NCI-H1092 treated with DMSO at 0.1 percent for 48 hours (cell line): ENCODE measurements at regions not wholly inside any gene's neighbourhood (a gene's known extent, or its start where the extent isn't known, plus 50 kb on each side); places are given as distances from the start of the nearest gene placed in this dataset.

Source experiments
- DNase-seq: peaks from one replicate; lab custom pipeline; 2025; lab: John Stamatoyannopoulos, UW

- no peak for DNase-seq
Observed at GRCh38 chr5:3654515-3654914, 58.9 kb downstream of the IRX1 start.

- no peak for DNase-seq
Observed at GRCh38 chr5:3656803-3657202, 61.2 kb downstream of the IRX1 start.

- no peak for DNase-seq
Observed at GRCh38 chr5:3657364-3658022, 61.9 kb downstream of the IRX1 start.

DNA sequence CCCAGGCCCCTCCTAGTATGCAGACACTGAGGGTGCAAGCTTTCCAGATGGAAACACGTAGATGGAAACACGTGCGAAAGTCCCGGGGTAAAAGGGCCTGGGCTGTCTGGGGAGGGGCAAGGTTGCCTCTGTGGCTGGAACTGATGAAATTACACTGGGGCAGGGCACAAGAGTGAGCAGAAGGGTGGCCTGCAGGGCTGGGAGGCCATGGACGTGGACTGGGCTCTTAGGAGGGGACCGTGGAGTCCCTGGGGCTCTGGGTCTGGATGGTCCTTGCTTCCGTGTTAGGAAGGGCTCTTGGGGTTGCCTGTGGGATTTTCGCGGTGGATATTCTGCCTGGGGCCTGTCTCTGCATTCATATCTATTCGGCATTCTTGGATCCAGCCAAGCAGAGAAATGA is 63.3 kb downstream of the IRX1 start:
- no peak for DNase-seq

DNA sequence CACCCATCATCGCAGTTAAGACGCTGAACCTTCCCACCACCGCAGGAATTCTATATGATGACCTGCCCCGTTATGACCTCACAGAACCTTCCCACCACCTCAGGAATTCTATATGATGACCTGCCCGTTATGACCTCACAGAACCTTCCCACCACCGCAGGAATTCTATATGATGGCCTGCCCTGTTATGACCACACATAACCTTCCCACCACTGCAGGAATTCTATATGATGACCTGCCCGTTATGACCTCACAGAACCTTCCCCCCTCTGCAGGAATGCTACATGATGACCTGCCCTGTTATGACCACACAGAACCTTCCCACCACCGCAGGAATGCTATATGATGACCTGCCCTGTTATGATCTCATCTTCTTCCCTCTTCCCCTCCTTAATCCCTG is 64.3 kb downstream of the IRX1 start:
- DNase-seq, result no peak

DNA sequence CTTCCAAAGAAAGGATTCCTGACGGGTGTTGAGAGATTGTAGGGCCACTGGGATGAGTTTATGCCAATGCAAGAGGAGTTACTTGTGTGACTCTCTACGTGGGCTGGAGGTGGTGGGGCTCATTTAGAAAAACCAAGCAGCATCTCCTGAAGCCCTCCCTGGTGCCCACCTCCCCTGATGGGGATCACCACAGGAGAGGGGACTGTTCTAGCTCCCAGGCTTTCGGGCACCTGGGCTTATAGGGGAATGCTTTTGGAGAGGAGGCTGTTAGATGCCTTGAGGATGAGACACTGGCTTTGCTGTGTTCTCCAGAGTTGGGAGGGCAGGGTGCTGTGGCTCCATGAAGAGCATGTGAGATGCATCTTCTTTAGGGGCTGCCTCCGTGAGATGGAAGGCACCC is 65.0 kb downstream of the IRX1 start:
- no peak for DNase-seq

DNA sequence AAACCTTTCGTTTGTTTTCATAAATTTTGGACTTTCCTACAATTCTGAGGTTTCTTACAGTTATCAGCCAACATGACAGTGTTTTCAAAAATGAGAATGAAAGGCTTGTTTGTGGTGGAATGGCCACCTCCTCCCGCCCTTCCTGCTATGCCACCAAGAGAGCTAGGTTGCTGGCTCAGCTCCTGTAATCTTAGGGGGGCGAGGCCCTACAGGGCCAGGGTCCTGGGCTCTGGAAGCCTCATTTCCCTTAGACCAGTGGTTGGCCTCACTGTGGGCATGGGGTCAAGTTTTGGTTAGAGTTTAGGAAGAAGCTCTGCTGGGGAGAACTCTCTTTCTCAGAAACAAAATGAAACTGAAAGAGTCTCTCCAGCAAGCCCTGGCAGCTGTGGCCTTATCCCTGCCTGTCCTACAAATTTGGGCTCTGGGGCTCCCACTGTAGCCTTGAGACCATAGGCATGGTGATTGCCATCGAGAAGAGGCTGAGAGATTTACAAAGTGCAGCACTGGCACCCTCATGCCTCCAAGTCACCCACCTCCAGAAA is 66.2 kb downstream of the IRX1 start:
- no peak for DNase-seq

GRCh38 chr5:3662344-3662743 is 66.7 kb downstream of the IRX1 start:
- no peak for DNase-seq

DNA sequence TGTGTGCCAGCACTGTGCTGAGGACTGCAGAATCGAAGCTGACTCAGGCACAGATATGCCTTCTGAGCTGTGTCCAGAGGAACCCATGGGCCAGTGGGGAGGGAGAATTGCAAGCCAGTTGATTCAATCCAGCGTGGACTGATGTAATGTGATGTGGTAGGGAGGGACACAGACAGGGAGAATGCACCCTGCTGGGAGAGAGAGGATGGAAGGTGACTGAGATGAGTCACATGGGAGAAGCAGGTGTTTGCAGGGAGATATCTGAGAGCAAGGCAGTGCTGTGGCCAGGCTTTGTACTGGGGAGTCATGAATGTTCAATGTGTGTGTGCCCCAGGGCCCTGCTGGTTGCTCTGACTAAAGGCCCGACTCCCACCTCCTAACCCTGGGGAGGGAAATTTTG is 75.7 kb downstream of the IRX1 start:
- DNase-seq, result no peak

- DNase-seq, result no peak
Observed at GRCh38 chr5:3678801-3679200, 83.2 kb downstream of the IRX1 start.

DNA sequence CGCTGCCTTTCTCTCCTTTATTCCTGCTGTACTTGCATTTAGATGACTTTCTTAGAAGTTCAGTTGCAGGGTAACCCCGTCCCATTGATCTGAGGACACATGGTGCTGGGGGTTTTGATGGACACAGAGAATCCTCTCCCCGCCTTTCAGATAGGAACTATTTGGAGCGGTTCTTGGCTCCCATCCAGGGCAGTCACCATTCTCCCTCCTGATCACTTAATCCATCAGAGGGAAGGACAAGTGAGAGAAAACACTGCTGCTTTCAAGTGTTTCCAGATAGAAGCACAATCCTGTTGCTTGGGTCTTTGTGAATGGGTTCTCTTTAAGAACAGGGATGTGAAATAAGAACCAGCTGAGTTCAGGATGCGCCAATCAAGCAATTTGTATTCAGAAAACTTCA is 85.2 kb downstream of the IRX1 start:
- no peak for DNase-seq

DNA sequence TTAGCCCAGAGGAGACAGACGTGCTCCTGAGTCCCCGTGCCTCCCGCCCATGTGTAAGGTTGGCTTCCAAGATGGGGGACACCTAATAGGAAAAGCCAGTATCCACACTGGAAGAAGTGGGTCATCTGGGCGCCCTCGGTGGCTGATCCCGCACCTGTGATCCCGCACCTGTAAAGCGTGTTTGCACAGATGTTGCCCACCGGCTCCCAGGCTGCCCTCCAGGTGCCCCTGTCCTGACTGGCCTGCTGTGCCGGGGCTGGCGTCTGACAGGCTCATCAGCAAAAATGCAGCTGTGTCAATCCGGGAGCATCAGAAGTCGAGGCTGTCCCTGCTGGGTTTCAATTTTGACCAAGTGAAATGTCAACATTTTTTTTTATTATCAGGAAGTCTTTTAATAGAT is 88.5 kb downstream of the IRX1 start:
- DNase-seq, result no peak

- DNase-seq, result no peak
Observed at GRCh38 chr5:3684771-3685354, 89.2 kb downstream of the IRX1 start.

DNA sequence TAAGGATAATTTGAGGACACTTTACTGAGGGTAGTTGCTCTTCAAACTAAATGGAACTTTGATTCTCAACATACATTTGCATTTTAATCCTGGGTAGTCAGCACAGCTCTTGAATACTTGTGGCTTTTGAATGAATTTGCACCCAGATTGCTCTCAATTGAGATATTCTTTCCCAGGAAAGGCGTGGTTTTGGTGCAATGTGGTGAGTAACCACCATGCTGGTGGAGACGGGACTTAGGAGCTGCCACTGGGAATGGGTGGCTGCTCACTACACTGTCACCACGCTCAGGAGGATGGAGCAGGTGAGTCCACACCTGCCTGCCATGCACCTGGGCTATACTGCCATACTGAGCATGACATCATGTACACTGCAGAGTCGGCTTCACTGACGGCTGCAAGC is 99.2 kb downstream of the IRX1 start:
- no peak for DNase-seq

GRCh38 chr5:3695818-3696217 is 100.2 kb downstream of the IRX1 start:
- DNase-seq, result no peak

DNA sequence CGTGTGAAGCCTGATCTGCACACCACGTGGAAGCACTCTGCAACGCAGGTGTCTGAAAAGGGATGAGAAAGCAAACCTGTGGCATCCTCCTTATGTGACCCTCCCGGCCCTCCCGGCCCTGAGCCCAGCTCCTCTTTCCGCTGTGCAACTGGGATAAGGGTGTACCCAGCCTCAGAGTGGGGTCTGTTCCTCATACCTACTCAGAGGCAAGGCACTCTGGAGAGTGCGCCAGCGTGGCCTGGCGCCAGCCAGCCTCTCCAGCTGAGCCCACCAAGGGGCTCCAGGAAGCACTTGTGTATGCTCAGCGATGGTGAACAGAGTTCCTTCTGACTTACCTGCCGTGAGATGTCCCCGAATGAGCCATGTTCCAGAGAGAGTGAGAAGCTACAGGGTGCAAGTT is 102.8 kb downstream of the IRX1 start:
- no peak for DNase-seq

DNA sequence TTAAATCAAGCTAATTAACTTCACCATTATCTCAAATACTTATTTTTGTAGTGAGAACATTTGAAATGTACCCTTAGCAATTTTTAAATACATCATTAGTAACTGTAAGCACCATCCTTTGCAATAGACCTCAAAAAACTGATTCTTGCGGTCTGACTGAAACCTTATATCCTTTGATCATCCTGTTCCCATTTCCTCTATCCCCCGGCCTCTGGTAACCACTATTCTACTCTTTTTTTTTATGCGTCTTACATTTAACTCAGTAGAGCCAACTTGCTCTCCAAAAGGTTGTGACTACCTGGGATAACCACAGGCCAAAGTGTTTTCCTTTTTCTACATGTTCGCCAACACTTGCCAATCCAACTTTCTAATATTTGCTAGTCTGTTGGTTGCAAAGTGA is 106.1 kb downstream of the IRX1 start:
- no peak for DNase-seq

GRCh38 chr5:3704661-3705060 is 109.0 kb downstream of the IRX1 start:
- no peak for DNase-seq

DNA sequence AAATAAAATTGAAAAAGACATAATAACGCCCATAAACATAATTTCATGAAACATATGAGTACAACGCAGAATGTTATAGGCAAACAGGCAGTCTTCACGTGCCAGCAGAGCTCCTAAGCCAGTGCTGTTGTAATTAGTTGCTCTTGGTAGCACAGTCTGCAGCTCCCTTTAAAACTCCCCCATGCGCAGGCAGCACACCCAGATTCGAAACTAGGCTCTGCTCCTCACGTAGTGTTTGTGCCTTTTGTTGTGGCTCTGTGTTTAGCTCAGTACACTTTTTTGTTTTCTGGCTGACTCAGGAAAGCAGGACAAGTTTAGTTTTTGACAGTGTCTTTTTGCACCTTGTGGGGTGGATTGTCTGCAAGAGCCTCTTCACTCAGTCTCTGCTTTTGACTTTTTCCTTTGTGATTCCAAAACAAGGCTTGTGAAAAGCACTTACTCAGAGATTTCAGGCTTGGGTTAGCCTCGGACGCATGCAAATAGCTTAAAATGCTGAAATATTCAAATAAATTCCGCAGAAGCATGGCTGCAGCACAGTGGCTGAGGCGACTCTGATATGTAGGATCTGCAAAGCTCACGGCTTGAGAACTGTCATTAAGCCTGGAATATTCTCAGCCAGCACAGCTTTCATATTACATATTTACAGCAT is 113.6 kb downstream of the IRX1 start:
- no peak for DNase-seq

- DNase-seq, result no peak
Observed at GRCh38 chr5:3709717-3710348, 114.2 kb downstream of the IRX1 start.

DNA sequence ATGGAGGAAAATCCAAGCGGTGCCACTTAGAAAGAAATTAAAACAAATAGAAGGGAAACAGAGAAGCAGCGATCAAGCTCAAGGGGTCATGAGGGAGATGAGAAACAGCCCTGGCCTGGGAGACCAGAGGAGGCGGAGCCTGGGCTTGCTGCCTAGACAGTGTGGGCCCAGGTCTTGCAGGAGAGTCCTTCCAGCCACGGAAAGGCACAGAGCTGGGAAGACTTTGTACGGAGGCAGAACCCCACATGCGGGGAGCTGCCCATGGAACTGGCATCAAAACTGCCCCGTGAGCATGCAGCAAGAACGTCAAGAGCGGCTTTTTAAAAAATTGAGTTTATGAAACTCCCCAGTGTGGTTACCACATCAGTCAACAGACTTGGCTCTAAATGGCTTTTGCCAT is 119.4 kb downstream of the IRX1 start:
- no peak for DNase-seq

- DNase-seq, result no peak
Observed at GRCh38 chr5:3729631-3730030, 134.0 kb downstream of the IRX1 start.

GRCh38 chr5:3734632-3735031 is 139.0 kb downstream of the IRX1 start:
- DNase-seq, result no peak
